ENCODE measurements at regions not wholly inside any gene's neighbourhood (a gene's known extent, or its start where the extent isn't known, plus 50 kb on each side); places are given as distances from the start of the nearest gene placed in this dataset.
"Not testable (repeated sequence)": the region's sequence is repeated elsewhere in the genome, so short reads cannot be mapped to it uniquely, and the experiment has no call there.

DNA sequence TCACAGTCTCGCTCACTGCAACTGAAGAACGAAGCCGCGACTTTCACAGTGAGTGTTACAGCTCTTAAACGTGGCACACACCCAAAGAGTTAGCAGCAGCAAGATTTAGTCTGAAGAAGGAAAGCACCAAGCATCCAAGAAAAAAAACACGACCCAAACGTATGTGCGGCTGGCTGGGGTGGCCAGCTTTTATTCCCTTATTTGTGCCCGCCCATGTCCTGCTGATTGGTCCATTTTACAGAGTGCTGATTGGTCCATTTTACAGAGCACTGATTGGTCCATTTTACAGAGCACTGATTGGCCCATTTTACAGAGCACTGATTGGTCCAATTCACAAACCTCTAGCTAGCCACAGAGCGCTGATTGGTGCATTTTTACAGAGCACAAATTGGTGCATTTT, 323.0 kb upstream of the ATP10A start:
- WGBS = 96% methylated on average over 10 of the region's 10 CpGs

DNA sequence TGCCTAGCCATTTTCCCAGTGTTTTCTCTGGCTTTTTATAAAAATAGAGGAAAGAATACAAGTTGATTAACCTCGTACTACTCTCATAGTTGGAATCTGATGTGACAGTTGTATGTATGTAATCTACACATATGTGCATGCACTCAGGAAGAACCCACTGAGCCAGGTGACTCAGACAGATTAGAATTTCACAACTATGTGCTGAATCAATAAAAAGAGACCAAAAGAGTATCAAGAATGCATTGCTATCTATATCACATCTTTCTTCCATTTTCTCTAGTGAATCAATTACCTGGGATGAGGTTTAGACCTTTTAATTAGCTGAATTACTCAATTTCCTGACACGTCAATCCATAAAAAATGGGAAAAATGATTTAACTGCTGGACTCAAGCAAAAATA, 319.3 kb upstream of the ATP10A start:
- H3K4me1 ChIP-seq (ENCODE audit: insufficient read depth, low read length) = no peaks in the 10 kb centered on the region
- no peak overlapping the region for H3K4me3 ChIP-seq (ENCODE audit: low read length)
- H3K9me3 ChIP-seq (ENCODE audit: insufficient read depth, low read depth, low read length) = peaks cover 1% of the 10 kb centered on the region; the same call in 1 of the 2 replicates
- WGBS = 90% methylated on average over 2 of the region's 2 CpGs
- no peaks in the 10 kb centered on the region for H3K36me3 ChIP-seq (ENCODE audit: insufficient read depth, low read length)
- no peaks in the 10 kb centered on the region for H3K27me3 ChIP-seq (ENCODE audit: insufficient read depth, low read length)
- no peak overlapping the region for H3K27ac ChIP-seq (ENCODE audit: low read depth, low read length)
- no peak overlapping the region for H3K9ac ChIP-seq (ENCODE audit: low read depth, low read length)

More for the DNA sequence above, 323.0 kb upstream of the ATP10A start:
- H3K36me3 ChIP-seq (ENCODE audit: insufficient read depth, low read length); H3K4me3 ChIP-seq (ENCODE audit: low read length); H3K9me3 ChIP-seq (ENCODE audit: insufficient read depth, low read depth, low read length); H3K27me3 ChIP-seq (ENCODE audit: insufficient read depth, low read length); H3K4me1 ChIP-seq (ENCODE audit: insufficient read depth, low read length); H3K9ac ChIP-seq (ENCODE audit: low read depth, low read length); H3K27ac ChIP-seq (ENCODE audit: low read depth, low read length): not testable (repeated sequence)

DNA sequence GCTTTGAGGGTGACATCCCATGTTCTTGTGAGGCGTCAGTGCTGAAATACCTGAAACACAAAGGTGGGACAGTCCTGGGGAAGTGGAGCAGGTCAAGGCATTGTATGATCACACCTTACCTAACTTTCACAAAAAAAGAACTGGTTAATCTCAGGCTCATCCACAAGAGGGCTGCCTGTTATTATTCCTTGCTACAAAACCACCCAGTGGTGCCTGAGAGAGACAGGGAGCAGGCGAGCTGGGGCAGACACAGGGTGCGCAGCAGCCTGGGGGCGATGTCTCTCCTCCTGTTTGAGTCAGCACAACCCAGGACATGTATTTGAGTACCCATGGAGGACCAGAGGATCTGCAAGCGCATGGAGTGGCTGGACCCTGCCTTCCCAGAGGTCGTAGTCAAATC, 316.8 kb upstream of the ATP10A start:
- no peaks in the 10 kb centered on the region for H3K36me3 ChIP-seq (ENCODE audit: insufficient read depth, low read length)
- no peaks in the 10 kb centered on the region for H3K4me1 ChIP-seq (ENCODE audit: insufficient read depth, low read length)
- no peaks in the 10 kb centered on the region for H3K27me3 ChIP-seq (ENCODE audit: insufficient read depth, low read length)
- H3K4me3 ChIP-seq (ENCODE audit: low read length) = no peak overlapping the region
- no peak overlapping the region for H3K27ac ChIP-seq (ENCODE audit: low read depth, low read length)
- H3K9me3 ChIP-seq (ENCODE audit: insufficient read depth, low read depth, low read length) = no peaks in the 10 kb centered on the region
- 50% methylated on average over 6 of the region's 6 CpGs for WGBS
- H3K9ac ChIP-seq (ENCODE audit: low read depth, low read length) = no peak overlapping the region

DNA sequence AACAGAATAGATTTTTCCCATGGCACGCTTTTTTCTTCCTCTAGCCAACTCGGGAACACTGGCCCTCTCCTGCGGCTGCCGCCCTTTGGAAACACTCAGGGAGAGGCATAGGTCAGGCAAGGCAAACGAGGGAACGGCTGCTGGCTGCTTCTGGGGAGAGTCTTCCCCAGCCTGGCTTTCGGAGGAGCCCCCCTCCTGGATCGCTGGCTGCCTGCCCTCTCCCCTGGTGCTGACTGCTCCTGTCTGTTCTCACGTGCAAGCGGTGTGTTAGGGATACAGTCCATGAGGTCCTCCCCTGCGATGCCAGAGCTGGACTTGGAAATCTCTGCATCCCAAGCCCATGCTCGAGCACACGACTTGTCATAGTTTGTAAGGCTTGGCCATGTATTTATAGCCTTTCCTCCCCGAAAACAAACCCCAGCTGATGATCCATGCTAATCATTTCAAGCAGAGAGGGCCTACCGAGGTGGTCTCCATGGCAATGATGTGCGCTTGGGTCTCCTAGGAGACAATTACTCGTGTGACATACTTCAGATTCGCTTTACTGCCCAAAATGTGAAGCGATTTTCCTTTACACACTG, 315.6 kb upstream of the ATP10A start:
- no peak overlapping the region for H3K9ac ChIP-seq (ENCODE audit: low read depth, low read length)
- H3K36me3 ChIP-seq (ENCODE audit: insufficient read depth, low read length) = no peaks in the 10 kb centered on the region
- no peak overlapping the region for H3K4me3 ChIP-seq (ENCODE audit: low read length)
- no peaks in the 10 kb centered on the region for H3K27me3 ChIP-seq (ENCODE audit: insufficient read depth, low read length)
- WGBS = 85% methylated on average over 19 of the region's 19 CpGs
- no peak overlapping the region for H3K27ac ChIP-seq (ENCODE audit: low read depth, low read length)
- H3K4me1 ChIP-seq (ENCODE audit: insufficient read depth, low read length) = no peaks in the 10 kb centered on the region
- H3K9me3 ChIP-seq (ENCODE audit: insufficient read depth, low read depth, low read length) = no peaks in the 10 kb centered on the region

DNA sequence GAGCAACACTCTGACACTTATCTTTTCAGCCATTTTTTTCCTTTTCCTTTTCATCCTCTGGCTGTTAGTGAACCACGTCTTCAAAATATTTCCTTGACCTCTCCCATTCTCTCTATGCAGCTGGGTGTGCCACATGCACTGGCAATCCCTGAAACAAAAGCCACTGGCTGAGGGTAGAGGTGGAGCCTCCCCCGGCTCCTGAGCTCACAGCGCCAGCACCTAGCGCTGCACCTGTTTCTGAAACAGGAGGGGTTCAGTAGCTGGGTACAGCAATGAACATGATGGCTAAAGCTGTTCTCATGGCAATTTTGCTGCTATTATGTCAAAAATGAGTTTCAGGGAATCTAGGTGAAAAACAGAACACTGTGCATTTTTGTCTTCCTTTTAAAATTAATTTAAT, 314.7 kb upstream of the ATP10A start:
- Histone ChIP-seq H3K27me3 (ENCODE audit: insufficient read depth, low read length) (no peaks in the 10 kb centered on the region), H3K9me3 (ENCODE audit: insufficient read depth, low read depth, low read length) (no peaks in the 10 kb centered on the region), H3K36me3 (ENCODE audit: insufficient read depth, low read length) (no peaks in the 10 kb centered on the region), H3K9ac (ENCODE audit: low read depth, low read length) (no peak overlapping the region), H3K27ac (ENCODE audit: low read depth, low read length) (no peak overlapping the region), H3K4me1 (ENCODE audit: insufficient read depth, low read length) (no peaks in the 10 kb centered on the region), H3K4me3 (ENCODE audit: low read length) (no peak overlapping the region)
- WGBS = 88% methylated on average over 4 of the region's 4 CpGs

DNA sequence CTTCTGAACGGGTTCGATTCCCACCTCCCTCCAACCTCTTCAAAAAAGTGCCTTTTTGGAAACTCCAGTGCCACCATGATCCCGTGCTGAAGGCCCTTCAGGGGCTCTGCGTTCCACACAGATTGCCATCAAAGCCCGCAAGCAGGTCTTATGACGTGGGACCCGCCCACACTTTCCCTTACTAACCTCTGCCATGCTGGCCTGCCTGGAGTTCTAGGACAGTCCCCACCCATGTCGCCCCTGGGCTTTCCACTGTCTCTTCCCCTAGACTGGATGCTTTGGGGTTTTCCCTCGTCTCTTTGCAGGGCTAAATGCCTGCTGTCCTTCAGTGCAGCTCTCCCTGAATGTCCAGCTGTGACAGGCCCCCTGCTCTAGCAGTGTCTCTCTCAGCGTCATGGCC, 313.7 kb upstream of the ATP10A start:
- Histone ChIP-seq H3K9me3 (ENCODE audit: insufficient read depth, low read depth, low read length) (no peaks in the 10 kb centered on the region), H3K36me3 (ENCODE audit: insufficient read depth, low read length) (no peaks in the 10 kb centered on the region), H3K4me1 (ENCODE audit: insufficient read depth, low read length) (no peaks in the 10 kb centered on the region), H3K4me3 (ENCODE audit: low read length) (no peak overlapping the region), H3K9ac (ENCODE audit: low read depth, low read length) (no peak overlapping the region), H3K27ac (ENCODE audit: low read depth, low read length) (no peak overlapping the region), H3K27me3 (ENCODE audit: insufficient read depth, low read length) (no peaks in the 10 kb centered on the region)
- WGBS = 94% methylated on average over 10 of the region's 10 CpGs

DNA sequence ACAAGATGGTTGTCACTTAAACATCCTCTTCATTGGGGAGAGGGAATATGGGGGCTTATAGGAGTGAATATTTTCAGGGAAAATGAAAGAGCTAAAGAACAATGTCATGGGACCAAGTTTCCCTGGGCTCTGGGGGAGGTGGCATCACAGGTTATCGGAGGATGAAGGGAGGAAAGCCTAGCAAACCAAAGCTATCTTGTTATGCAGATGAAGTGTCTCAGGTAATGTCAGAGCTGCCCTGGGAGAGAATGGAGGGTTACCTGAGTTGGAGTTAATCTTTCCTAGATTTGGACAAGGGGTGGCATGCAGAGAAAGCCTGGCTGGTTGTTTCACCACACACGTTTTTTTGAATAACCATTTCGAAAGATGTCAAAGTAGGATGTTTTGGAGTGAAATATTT, 308.1 kb upstream of the ATP10A start:
- Histone ChIP-seq H3K36me3 (ENCODE audit: insufficient read depth, low read length) (no peaks in the 10 kb centered on the region), H3K27me3 (ENCODE audit: insufficient read depth, low read length) (no peaks in the 10 kb centered on the region), H3K27ac (ENCODE audit: low read depth, low read length) (no peak overlapping the region), H3K4me3 (ENCODE audit: low read length) (no peak overlapping the region), H3K4me1 (ENCODE audit: insufficient read depth, low read length) (peaks cover 8% of the 10 kb centered on the region), H3K9me3 (ENCODE audit: insufficient read depth, low read depth, low read length) (no peaks in the 10 kb centered on the region), H3K9ac (ENCODE audit: low read depth, low read length) (no peak overlapping the region)
- 87% methylated on average over 3 of the region's 3 CpGs for WGBS

DNA sequence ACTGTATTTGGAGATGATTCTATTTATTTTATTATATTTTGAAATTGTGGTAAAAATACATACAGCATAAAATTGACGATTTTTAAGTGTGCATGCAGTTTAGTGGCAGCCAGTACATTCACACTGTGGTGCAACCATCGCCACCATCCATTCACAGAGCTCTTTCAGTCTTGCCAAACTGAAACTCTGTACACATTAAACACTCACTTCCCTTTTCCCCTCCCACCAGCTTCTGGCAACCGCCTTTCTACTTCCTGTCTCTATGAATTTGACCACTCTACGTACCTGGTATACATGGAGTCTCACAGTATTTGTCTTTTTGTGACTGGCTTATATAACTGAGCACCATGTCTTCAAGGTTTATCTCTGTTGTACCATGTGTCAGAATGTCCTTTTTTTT, 303.3 kb upstream of the ATP10A start:
- Histone ChIP-seq H3K4me1 (ENCODE audit: insufficient read depth, low read length) (peaks cover 5% of the 10 kb centered on the region), H3K36me3 (ENCODE audit: insufficient read depth, low read length) (no peaks in the 10 kb centered on the region), H3K9ac (ENCODE audit: low read depth, low read length) (no peak overlapping the region), H3K9me3 (ENCODE audit: insufficient read depth, low read depth, low read length) (no peaks in the 10 kb centered on the region), H3K27ac (ENCODE audit: low read depth, low read length) (no peak overlapping the region), H3K27me3 (ENCODE audit: insufficient read depth, low read length) (no peaks in the 10 kb centered on the region), H3K4me3 (ENCODE audit: low read length) (no peak overlapping the region)
- 89% methylated on average over 4 of the region's 4 CpGs for WGBS

DNA sequence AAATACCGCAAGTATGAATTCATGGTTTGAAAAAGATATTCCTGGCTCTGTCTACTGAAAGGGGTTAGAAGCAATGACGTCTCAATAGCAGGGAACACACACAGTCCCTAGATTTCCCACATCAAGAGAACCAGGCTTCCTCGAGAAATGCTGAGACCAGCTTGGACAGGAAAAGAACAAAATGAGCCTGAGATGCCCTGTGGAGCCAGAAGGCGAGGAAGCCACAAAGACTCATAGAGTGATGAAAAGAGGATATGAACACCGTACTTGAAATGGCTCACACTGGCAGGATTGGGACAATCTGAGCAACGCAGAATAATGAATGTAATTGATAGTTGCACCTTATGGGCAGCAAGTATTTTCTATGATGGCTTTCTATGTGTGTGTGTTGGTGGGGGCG, 302.4 kb upstream of the ATP10A start:
- H3K4me1 ChIP-seq (ENCODE audit: insufficient read depth, low read length) = no peaks in the 10 kb centered on the region
- H3K4me3 ChIP-seq (ENCODE audit: low read length) = no peak overlapping the region
- no peaks in the 10 kb centered on the region for H3K36me3 ChIP-seq (ENCODE audit: insufficient read depth, low read length)
- no peak overlapping the region for H3K27ac ChIP-seq (ENCODE audit: low read depth, low read length)
- H3K9me3 ChIP-seq (ENCODE audit: insufficient read depth, low read depth, low read length) = no peaks in the 10 kb centered on the region
- H3K9ac ChIP-seq (ENCODE audit: low read depth, low read length) = no peak overlapping the region
- no peaks in the 10 kb centered on the region for H3K27me3 ChIP-seq (ENCODE audit: insufficient read depth, low read length)
- 97% methylated on average over 6 of the region's 7 CpGs for WGBS

DNA sequence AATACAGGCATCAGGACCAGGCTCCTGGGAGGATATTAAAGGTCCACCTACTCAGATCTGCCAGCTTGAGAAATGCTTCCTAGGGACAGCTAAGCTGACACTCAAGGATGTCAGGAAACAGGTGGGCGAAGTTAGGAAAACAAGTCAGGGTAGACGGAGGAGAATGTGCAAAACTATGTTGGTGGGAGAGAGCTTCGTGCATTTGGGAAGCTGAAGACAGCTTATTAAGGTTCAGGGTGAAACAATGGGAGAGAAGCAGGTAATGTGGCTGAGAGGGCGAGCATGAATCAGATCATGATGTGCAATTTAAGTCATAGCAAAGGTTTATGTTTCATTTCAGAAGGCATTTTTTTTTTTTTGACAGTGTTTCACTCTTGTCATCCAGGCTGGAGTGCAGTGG, 297.2 kb upstream of the ATP10A start:
- H3K9ac ChIP-seq (ENCODE audit: low read depth, low read length) = no peak overlapping the region
- no peaks in the 10 kb centered on the region for H3K36me3 ChIP-seq (ENCODE audit: insufficient read depth, low read length)
- no peak overlapping the region for H3K4me3 ChIP-seq (ENCODE audit: low read length)
- no peak overlapping the region for H3K27ac ChIP-seq (ENCODE audit: low read depth, low read length)
- 94% methylated on average over 4 of the region's 4 CpGs for WGBS
- H3K27me3 ChIP-seq (ENCODE audit: insufficient read depth, low read length) = no peaks in the 10 kb centered on the region
- no peaks in the 10 kb centered on the region for H3K9me3 ChIP-seq (ENCODE audit: insufficient read depth, low read depth, low read length)
- no peaks in the 10 kb centered on the region for H3K4me1 ChIP-seq (ENCODE audit: insufficient read depth, low read length)

DNA sequence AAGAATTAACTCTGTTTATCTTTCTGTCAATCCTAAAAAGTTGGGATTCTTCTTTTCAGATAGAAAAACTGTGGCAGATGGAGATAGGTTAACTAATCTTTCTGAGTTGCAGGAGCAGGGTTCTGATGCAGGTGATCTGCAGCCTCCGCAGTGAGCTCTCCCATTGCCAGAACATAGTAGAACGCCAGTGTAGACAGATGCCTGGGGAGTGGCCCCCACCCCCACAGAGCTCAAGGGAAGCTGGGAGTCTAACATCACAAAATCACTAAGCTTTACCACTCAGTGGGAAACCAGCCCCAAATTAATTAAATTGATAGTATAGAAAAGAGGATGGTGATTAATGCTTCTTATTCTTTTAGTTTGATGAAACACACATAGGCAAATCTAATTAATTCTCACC, 295.0 kb upstream of the ATP10A start:
- H3K27me3 ChIP-seq (ENCODE audit: insufficient read depth, low read length) = no peaks in the 10 kb centered on the region
- no peaks in the 10 kb centered on the region for H3K4me1 ChIP-seq (ENCODE audit: insufficient read depth, low read length)
- 85% methylated on average over 2 of the region's 2 CpGs for WGBS
- H3K27ac ChIP-seq (ENCODE audit: low read depth, low read length) = no peak overlapping the region
- H3K4me3 ChIP-seq (ENCODE audit: low read length) = no peak overlapping the region
- H3K9ac ChIP-seq (ENCODE audit: low read depth, low read length) = no peak overlapping the region
- no peaks in the 10 kb centered on the region for H3K36me3 ChIP-seq (ENCODE audit: insufficient read depth, low read length)
- no peaks in the 10 kb centered on the region for H3K9me3 ChIP-seq (ENCODE audit: insufficient read depth, low read depth, low read length)

DNA sequence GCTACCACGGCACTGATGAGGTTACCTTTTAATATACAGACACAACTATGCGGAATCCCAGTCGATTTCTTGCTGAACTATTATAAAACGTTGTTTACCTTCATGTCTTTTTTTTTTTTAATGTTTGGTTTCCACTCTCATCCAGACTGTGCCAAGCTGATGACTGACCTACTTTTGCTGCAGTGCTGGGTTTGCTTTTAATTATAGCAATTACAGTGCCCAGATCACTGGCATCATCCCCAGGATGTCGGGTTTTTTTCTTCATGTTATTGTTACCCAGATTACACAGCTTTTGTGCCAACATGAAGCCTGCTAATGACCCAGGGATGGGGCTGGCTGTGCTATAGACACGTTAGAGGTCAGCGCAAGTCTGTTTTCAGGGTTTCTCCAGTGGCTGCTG, 294.0 kb upstream of the ATP10A start:
- H3K9me3 ChIP-seq (ENCODE audit: insufficient read depth, low read depth, low read length) = no peaks in the 10 kb centered on the region
- no peaks in the 10 kb centered on the region for H3K36me3 ChIP-seq (ENCODE audit: insufficient read depth, low read length)
- no peaks in the 10 kb centered on the region for H3K27me3 ChIP-seq (ENCODE audit: insufficient read depth, low read length)
- no peaks in the 10 kb centered on the region for H3K4me1 ChIP-seq (ENCODE audit: insufficient read depth, low read length)
- H3K27ac ChIP-seq (ENCODE audit: low read depth, low read length) = no peak overlapping the region
- 93% methylated on average over 7 of the region's 7 CpGs for WGBS
- H3K9ac ChIP-seq (ENCODE audit: low read depth, low read length) = no peak overlapping the region
- H3K4me3 ChIP-seq (ENCODE audit: low read length) = no peak overlapping the region

Measured in HUES64 (cell line).